Endothelial cell of umbilical vein (primary cell): ENCODE measurements at regions not wholly inside any gene's neighbourhood (a gene's known extent, or its start where the extent isn't known, plus 50 kb on each side); places are given as distances from the start of the nearest gene placed in this dataset.

ENCODE experiments used
- BruUV-seq: library from RNA; stranded (reverse); fragments of 400-500 nt; replicated peaks from 2 replicates; lab custom pipeline; 2021; lab: Mats Ljungman, UMichigan
- CTCF ChIA-PET: fragments of 300-600, 350-600 bp; sonication (Branson Sonifier 250); formaldehyde crosslinking; loops from one replicate; lab custom pipeline; 2021; ENCODE audit warnings: antibody characterized with exemption, inconsistent platforms; lab: Charles Lee
- POLR2A ChIA-PET: fragments of 300-600, 350-600 bp; sonication (Branson Sonifier 250); formaldehyde crosslinking; loops from one replicate; lab custom pipeline; 2021; ENCODE audit warnings: antibody characterized with exemption, inconsistent platforms; lab: Charles Lee
- DNase-seq: peaks from one replicate; pipeline ENCODE4 v3.0.0-alpha.2; 2011; ENCODE audit warnings: low read depth, low spot score
- FAIRE-seq: peaks from 2 replicates; lab custom pipeline; 2011; peaks lifted over from hg19 to GRCh38; lab: Jason Lieb, UNC
- H2AFZ ChIP-seq: 2 replicates; pipeline ENCODE4 v1.6.0; 2012; ENCODE audit warnings: low read depth, low read length, control low read depth, inconsistent platforms
- H3K27ac ChIP-seq: 2 replicates; pipeline ENCODE4 v1.5.1; 2011; ENCODE audit warnings: low read depth, mild to moderate bottlenecking, control low read depth, low read length, moderate library complexity; ENCODE audit not compliant: insufficient read depth
- H3K27me3 ChIP-seq, 2 experiments: 2 replicates each; pipeline versions ENCODE4 v1.6.0 to v1.6.1; 2011; ENCODE audit warnings: low read length in 2 of 2, mixed read lengths in 1 of 2; ENCODE audit not compliant: control insufficient read depth in 2 of 2, insufficient read depth in 2 of 2
- H3K36me3 ChIP-seq, 2 experiments: 2 replicates in 1 of 2; 3 replicates in 1 of 2; pipeline ENCODE4 v1.5.1; 2011; ENCODE audit warnings: low read length in 2 of 2, mild to moderate bottlenecking in 1 of 2, moderate library complexity in 1 of 2; ENCODE audit not compliant: control insufficient read depth in 2 of 2, insufficient read depth in 2 of 2; ENCODE audit errors: extremely low read depth in 1 of 2
- H3K4me1 ChIP-seq: 3 replicates; pipeline ENCODE4 v1.5.1; 2011; ENCODE audit warnings: mild to moderate bottlenecking, low read length; ENCODE audit not compliant: control insufficient read depth, insufficient read depth; ENCODE audit errors: extremely low read depth
- H3K4me2 ChIP-seq: 2 replicates; pipeline ENCODE4 v1.6.1; 2011; ENCODE audit warnings: low read length, control low read depth, mixed read lengths; ENCODE audit not compliant: insufficient read depth
- H3K4me3 ChIP-seq, 3 experiments: fragments of 200-600 bp in 1 of 3; sonication (generic), shearing (Covaris generic) in 1 of 3; replicated peaks in 1 of 3; 2 replicates each; pipeline ENCODE4 v1.5.1; 2011 to 2016; ENCODE audit warnings: control low read depth in 3 of 3, low read length in 3 of 3, mild to moderate bottlenecking in 2 of 3, inconsistent platforms in 1 of 3, low read depth in 1 of 3, moderate library complexity in 1 of 3; ENCODE audit not compliant: insufficient read depth in 1 of 3
- H3K79me2 ChIP-seq: 2 replicates; pipeline ENCODE4 v1.6.0; 2012; ENCODE audit warnings: low read length, inconsistent platforms; ENCODE audit not compliant: control insufficient read depth, insufficient read depth
- H3K9ac ChIP-seq: replicated peaks from 2 replicates; pipeline ENCODE3; 2011; ENCODE audit warnings: low read length, control low read depth; ENCODE audit not compliant: insufficient read depth; ENCODE audit errors: extremely low read depth
- H3K9me1 ChIP-seq: replicated peaks from 3 replicates; pipeline ENCODE4 v1.6.0; 2011; ENCODE audit warnings: mild to moderate bottlenecking, low read length; ENCODE audit not compliant: control insufficient read depth, insufficient read depth; ENCODE audit errors: extremely low read depth
- H3K9me3 ChIP-seq: replicated peaks from 2 replicates; pipeline ENCODE4 v1.5.1; 2012; ENCODE audit warnings: low read length, inconsistent platforms; ENCODE audit not compliant: control insufficient read depth, insufficient read depth
- H4K20me1 ChIP-seq: replicated peaks from 2 replicates; pipeline ENCODE3; 2011; ENCODE audit warnings: mild to moderate bottlenecking, low read length; ENCODE audit not compliant: control insufficient read depth, insufficient read depth; ENCODE audit errors: extremely low read depth
- CTCF ChIP-seq, 2 donors: IDR thresholded peaks; 1 replicate in 1 of 2; 2 replicates in 1 of 2; pipeline ENCODE4 v1.5.1; 2011; ENCODE audit warnings: low read length in 2 of 2, mild to moderate bottlenecking in 2 of 2, moderate library complexity in 2 of 2, control low read depth in 1 of 2, inconsistent platforms in 1 of 2, low read depth in 1 of 2; ENCODE audit not compliant: insufficient read depth in 1 of 2; ENCODE audit errors: extremely low read depth in 1 of 2
- EZH2 ChIP-seq: IDR thresholded peaks from 2 replicates; pipeline ENCODE4 v1.6.1; 2012; ENCODE audit warnings: borderline replicate concordance, low read depth, mild to moderate bottlenecking, moderate library complexity, low read length, inconsistent platforms; ENCODE audit not compliant: severe bottlenecking
- FOS ChIP-seq: IDR thresholded peaks from 2 replicates; pipeline ENCODE4 v1.6.1; 2011; ENCODE audit warnings: mild to moderate bottlenecking, low read length, moderate library complexity, borderline replicate concordance; ENCODE audit not compliant: insufficient read depth
- GATA2 ChIP-seq: IDR thresholded peaks from 2 replicates; pipeline ENCODE4 v1.7.0; 2011; ENCODE audit warnings: low read depth, mild to moderate bottlenecking, moderate library complexity, mixed read lengths, low read length; ENCODE audit not compliant: insufficient read length, insufficient read depth
- JUN ChIP-seq: IDR thresholded peaks from 2 replicates; pipeline ENCODE4 v1.6.1; 2011; ENCODE audit warnings: borderline replicate concordance, low read depth; ENCODE audit not compliant: insufficient read length, insufficient read depth
- MYC ChIP-seq: IDR thresholded peaks from one replicate; pipeline ENCODE4 v1.6.1; 2011; ENCODE audit warnings: mild to moderate bottlenecking, low read depth, low read length
- POLR2A ChIP-seq: IDR thresholded peaks from 2 replicates; pipeline ENCODE4 v1.6.1; 2012; ENCODE audit warnings: low read depth, mild to moderate bottlenecking, control low read depth, low read length
- POLR2AphosphoS5 ChIP-seq: IDR thresholded peaks from 2 replicates; pipeline ENCODE4 v1.6.1; 2012; ENCODE audit warnings: low read depth, mild to moderate bottlenecking, control low read depth, low read length, moderate library complexity; ENCODE audit not compliant: insufficient read depth
- dilution Hi-C: fragments of 300-500 bp; cut with MboI; formaldehyde crosslinking; loops from one replicate; pipeline ENCODE4 v1.15.0; 2019; ENCODE audit warnings: low sequenced_read_pairs; ENCODE audit not compliant: extremely low pct_ligation_motif_present
- intact Hi-C: fragments of 100-400 bp; cut with micrococcal nuclease; formaldehyde crosslinking; loops from one replicate; pipeline ENCODE4 v1.10.0; 2022
- TF ChIP-seq, protein P1 (sequence below): IDR thresholded peaks from 2 replicates; pipeline ENCODE4 v1.6.1; 2011; ENCODE audit not compliant: insufficient read depth, insufficient read length

DNA sequence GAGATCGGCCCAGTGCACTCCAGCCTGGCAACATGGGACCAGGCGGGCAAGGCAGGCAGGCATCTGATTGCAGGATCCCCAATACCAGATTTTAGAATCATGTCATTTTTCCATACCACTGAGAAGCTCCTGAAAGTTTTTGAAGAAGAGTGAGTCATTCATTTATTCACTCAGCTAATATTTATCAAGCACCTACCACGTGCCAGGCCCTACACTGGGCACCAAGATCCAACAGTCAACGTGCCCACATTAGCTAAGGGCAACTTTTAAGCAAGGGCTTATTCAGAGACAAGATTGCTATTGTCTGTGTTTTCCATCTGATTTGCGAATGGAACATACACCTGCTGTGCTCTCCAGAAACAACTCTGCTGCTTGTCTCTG lies 126.8 kb upstream of the LGALSL start:
- Histone ChIP-seq H3K9me3 (no peaks in the 10 kb centered on the region), H3K27ac (no peak overlapping the region), H3K9me1 (no peaks in the 10 kb centered on the region), H2AFZ (no peak overlapping the region), H3K4me1 (peaks cover 14% of the 10 kb centered on the region), H3K9ac (no peak overlapping the region), H3K79me2 (no peaks in the 10 kb centered on the region), H3K36me3 (no peaks in the 10 kb centered on the region), H4K20me1 (no peaks in the 10 kb centered on the region), H3K27me3 (peaks cover 0 to 2% of the 10 kb centered on the region in 2 experiments), H3K4me3 (no peak overlapping the region), H3K4me2 (no peak overlapping the region)
- TF ChIP-seq JUN (no peak), FOS (no peak), POLR2A (no peak), POLR2AphosphoS5 (no peak), GATA2 (no peak), CTCF (IDR thresholded peaks at IDR 0.05; ENCODE audit: extremely low read depth in 1 of 2, insufficient read depth in 1 of 2, low read depth in 1 of 2, low read length in 2 of 2) (no peak), EZH2 (no peak), MYC (no peak)
- TF ChIP-seq, protein P1, sequence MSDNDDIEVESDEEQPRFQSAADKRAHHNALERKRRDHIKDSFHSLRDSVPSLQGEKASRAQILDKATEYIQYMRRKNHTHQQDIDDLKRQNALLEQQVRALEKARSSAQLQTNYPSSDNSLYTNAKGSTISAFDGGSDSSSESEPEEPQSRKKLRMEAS, result no peak
- dilution Hi-C loops, result no loop called here
- intact Hi-C loops, result no loop called here
- FAIRE-seq (no peak), DNase-seq (no peak)
- CTCF ChIA-PET, result interaction anchor here (0.8 to 8.4 kb wide), 24 partner anchors 9 to 628 kb away, joined by 3 to 388 read pairs (median 6); partner anchors contain the start of gene SERTAD2
- POLR2A ChIA-PET, result no interaction called here
- BruUV-seq, result no TSS peak
